ENCODE measurements at regions not wholly inside any gene's neighbourhood (a gene's known extent, or its start where the extent isn't known, plus 50 kb on each side); places are given as distances from the start of the nearest gene placed in this dataset.

DNA sequence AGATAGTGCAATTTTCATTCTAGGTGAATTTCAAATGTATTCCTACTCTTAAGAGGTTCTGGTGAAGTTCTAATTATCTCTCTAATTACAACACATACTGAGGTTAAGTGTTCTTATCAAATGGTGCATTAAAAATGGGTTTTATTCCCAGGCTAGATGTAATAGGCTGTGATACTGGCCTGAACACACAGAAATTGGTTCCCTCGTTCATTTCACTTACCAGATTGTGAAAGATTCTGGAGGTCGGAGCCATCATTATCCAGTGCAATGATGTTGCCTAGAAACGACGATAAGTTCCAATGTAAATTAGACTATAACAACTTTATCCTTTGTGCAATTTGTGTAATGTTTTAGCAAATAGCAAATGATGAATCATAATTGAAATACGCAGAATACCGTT, 172.6 kb upstream of the SOX4 start:
- TF ChIP-seq POLR2AphosphoS5 (IDR thresholded peaks at IDR 0.05; ENCODE audit: low read depth, low read length) (no peak), POLR2A (IDR thresholded peaks at IDR 0.05; ENCODE audit: low read depth, low read length) (no peak)
